GM21723 (cell line): ENCODE measurements at regions not wholly inside any gene's neighbourhood (a gene's known extent, or its start where the extent isn't known, plus 50 kb on each side); places are given as distances from the start of the nearest gene placed in this dataset.

Experiments used
- ATAC-seq: cut with Tn5 transposase; IDR thresholded peaks from one replicate; pipeline ENCODE4 v1.9.1; 2021; ENCODE audit warnings: mild to moderate bottlenecking, moderate library complexity; ENCODE audit not compliant: unreplicated experiment

- no peak for ATAC-seq
These were observed 599.5 kb upstream of the SMIM31 start for GRCh38 chr4:164154416-164154815.

DNA sequence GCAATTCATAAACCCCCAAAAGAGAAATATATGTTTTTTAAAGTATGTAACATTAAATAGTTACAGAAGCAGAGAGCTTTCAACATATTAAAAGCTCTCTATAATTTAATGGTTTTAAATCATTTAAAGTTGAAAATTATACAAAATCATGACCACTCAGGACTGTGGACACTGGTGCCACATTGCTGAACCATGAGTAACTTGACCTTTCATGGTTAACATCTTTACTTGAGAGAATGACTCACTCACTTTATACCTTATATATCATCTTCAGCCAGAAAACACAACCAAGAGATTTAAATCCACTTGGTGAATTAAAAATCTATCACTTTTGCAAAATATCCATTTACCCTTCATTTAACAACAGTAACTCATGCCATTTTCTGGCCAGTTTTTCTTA lies 584.3 kb upstream of the SMIM31 start:
- no peak for ATAC-seq

- ATAC-seq = no peak
These were observed 576.8 kb upstream of the SMIM31 start for GRCh38 chr4:164177153-164177552.

- ATAC-seq = no peak
These were observed 576.2 kb upstream of the SMIM31 start for GRCh38 chr4:164177753-164178152.

DNA sequence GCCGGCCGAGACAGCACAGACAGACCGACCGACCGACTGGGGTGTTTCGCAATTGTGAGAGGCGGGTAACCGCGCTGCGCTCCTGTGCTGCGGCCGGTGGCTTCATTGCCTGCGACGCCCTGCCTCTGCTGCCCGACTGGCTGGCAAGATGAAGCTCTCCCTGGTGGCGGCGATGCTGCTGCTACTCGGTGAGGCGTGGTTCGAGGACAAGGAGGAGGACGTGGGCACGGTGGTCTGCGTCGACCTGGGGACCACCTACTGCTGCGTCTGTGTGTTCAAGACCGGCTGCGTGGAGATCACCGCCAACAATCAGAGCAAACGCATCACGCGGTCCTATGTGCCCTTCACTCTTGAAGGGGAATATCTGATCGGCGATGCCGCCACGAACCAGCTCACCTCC lies 565.7 kb upstream of the SMIM31 start:
- ATAC-seq = no peak

DNA sequence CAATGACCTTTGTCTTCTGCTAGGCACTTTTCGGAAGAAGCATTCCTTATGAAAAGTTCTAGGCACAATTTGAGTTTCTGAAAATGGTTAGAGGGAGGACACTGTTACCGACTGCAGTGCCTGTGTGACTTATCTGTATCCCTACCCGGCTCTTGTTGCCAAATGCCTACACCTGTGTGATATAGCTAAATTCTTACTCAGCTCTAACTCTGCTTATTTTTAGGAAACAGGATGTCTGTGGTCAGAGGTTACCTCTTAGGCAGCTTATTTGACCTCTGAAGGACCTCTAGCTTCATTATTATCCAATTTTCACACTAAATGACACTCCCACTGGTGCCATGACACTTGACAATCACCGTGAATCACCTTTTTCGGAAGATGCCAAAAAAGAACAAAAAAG lies 561.1 kb upstream of the SMIM31 start:
- ATAC-seq = no peak

- ATAC-seq = no peak
These were observed 560.3 kb upstream of the SMIM31 start for GRCh38 chr4:164193676-164194075.

GRCh38 chr4:164197556-164197955 lies 556.4 kb upstream of the SMIM31 start:
- ATAC-seq = no peak

- no peak for ATAC-seq
These were observed 550.5 kb upstream of the SMIM31 start for GRCh38 chr4:164203476-164203875.

DNA sequence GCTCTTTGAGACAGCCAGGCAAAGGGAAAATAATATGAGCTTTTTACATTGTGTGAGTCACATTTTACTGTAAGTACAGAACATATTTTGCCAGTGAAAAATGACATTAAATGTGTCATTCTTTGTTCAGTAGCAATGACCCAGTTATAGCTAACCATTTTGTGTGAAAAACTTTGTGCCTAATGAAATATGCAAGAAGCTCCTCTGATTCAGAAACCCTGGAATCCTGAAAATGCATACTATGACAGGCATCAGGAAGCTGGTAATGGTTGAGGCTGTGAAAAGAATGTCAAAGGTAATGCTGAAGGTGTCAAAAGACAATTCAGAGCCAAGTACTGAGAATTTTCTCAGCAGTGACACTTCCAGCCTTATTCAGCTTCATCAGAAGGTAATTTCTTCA lies 549.5 kb upstream of the SMIM31 start:
- ATAC-seq = no peak

GRCh38 chr4:164207460-164207859 lies 546.5 kb upstream of the SMIM31 start:
- no peak for ATAC-seq

DNA sequence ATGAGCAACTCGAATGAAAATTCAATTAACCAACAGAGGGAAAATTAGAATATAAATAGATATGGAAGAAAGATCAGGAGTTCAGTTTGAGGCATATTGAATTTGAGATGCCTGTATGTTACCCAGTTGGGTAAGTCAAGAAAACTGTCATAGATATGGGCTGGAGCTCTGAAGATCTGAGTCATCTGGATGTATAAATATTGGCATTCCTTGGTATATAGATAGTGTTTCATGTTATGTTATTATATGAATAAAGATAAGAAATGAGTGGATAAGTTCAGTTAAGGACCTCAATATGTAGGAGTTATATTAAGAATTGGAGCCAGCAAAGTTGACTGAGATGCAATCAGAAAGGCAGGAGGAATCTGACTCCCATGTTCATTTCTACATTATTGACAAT lies 543.6 kb upstream of the SMIM31 start:
- ATAC-seq = no peak

GRCh38 chr4:164212134-164212533 lies 541.8 kb upstream of the SMIM31 start:
- no peak for ATAC-seq

DNA sequence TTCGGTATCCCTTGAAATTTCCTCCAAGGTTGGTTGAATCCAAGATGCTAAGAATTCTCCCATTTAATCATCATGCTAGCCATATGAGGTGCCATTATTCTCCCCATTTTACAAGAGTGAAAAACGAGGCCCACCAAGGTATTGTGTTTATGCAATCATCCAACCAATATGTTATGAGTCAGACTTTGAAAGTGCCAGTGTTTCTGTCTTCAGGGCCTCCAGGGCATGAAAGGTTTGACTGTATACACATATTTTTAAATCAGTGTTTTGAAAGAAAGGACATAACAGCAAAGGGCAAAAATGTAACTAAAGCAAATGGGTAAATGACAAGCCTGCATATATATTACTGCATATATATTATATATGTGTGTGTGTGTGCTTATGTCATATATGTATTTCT lies 541.2 kb upstream of the SMIM31 start:
- ATAC-seq = no peak

- ATAC-seq = no peak
These were observed 538.7 kb upstream of the SMIM31 start for GRCh38 chr4:164215113-164215741.

- no peak for ATAC-seq
These were observed 532.3 kb upstream of the SMIM31 start for GRCh38 chr4:164221631-164222030.

- no peak for ATAC-seq
These were observed 529.1 kb upstream of the SMIM31 start for GRCh38 chr4:164224871-164225270.

GRCh38 chr4:164229255-164229654 lies 524.7 kb upstream of the SMIM31 start:
- ATAC-seq = no peak

DNA sequence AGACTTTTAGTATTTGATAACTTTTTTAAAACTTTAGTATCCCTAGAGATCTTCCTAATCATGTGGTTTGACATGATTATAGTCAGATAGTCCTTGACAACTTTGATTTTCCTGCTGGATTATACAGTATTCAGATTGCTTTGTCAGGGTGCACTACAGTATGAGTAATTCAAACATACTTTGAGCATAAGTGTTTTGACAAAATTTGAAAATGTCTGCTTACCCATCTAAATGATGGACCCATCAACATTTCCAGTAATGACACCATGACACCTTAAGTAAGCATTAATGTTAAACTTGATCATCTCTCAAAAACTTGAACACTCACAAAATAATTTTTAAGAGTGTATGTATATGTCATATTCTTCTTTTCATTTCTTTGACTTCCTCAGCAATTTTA lies 514.5 kb upstream of the SMIM31 start:
- ATAC-seq = no peak

DNA sequence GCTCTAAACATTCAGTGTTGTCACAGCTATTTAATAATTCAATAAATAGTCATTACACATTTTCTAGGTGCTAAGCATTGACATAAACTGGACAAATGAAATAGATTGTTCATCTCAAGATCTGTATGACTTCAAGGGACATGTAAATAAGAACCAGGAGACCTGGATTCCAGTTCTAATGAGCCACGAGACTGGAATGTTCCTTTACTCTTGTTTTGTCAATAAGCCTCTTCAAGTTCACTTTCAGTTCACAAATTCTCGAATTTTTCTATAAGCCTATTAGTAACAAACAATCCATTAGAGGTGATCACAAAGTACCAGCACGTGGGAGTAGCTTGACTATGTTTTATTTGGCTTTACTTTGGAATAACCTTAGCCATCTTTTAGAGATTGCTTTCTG lies 514.0 kb upstream of the SMIM31 start:
- ATAC-seq = no peak

DNA sequence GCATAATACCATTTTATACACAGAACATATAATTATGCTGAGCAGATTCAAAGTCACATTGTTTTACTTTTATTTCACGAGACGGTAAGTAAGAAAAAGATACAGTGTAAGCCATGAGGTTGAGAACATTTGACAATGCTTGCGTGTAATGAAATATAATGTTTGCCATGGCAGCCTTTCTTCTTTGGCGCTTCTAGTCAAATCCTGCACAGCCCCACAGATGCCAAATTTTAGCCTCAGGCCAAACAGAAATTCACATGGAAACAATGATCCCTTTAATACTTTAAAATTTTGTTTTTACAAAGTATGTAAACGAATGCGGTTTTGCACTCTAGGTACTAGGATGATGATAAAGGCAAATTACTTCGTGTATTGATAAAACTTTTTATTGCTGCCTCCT lies 502.7 kb upstream of the SMIM31 start:
- ATAC-seq = no peak

GRCh38 chr4:164252286-164252685 lies 501.6 kb upstream of the SMIM31 start:
- ATAC-seq = no peak

DNA sequence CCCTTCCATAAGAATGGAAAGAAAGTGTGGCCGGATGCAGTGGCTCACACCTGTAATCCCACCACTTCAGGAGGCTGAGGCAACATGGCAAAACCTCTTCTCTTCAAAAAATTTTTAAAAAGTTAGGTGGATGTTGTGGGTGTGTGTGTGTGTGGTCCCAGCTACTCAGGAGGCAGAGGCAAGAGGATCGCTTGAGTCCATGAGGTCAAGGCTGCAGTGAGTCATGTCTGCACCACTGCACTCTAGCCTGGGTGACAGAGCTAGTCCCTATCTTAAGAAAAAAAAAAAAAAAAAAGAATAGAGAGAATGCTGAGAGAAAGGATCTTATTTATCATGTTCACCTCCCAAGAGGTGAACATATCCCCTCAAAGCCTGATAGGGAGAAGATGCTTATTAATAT lies 492.1 kb upstream of the SMIM31 start:
- no peak for ATAC-seq
